ENCODE measurements at regions not wholly inside any gene's neighbourhood (a gene's known extent, or its start where the extent isn't known, plus 50 kb on each side); places are given as distances from the start of the nearest gene placed in this dataset.

DNA sequence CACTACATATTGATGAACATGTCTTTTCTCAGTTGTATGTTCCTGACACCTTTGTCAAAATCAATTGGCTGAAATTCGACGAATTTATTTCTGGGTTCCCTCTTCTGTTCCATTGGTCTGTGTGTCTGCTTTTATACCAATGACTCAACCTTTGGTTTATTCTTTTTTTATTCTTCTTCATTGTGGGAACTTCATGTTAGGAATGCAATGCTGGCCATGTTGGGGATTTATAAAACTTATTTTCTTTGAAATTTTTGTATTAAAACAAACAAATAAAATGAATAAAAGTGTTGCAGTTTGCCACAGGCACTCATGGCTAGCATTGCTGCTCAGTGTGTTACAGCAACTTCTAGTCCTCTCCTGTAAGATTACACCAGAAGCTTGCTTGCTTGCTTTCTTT is 287.8 kb downstream of the DUSP10 start:
- TF ChIP-seq, protein P1, sequence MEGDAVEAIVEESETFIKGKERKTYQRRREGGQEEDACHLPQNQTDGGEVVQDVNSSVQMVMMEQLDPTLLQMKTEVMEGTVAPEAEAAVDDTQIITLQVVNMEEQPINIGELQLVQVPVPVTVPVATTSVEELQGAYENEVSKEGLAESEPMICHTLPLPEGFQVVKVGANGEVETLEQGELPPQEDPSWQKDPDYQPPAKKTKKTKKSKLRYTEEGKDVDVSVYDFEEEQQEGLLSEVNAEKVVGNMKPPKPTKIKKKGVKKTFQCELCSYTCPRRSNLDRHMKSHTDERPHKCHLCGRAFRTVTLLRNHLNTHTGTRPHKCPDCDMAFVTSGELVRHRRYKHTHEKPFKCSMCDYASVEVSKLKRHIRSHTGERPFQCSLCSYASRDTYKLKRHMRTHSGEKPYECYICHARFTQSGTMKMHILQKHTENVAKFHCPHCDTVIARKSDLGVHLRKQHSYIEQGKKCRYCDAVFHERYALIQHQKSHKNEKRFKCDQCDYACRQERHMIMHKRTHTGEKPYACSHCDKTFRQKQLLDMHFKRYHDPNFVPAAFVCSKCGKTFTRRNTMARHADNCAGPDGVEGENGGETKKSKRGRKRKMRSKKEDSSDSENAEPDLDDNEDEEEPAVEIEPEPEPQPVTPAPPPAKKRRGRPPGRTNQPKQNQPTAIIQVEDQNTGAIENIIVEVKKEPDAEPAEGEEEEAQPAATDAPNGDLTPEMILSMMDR (IDR thresholded peaks at IDR 0.05; ENCODE audit: extremely low read depth, insufficient read depth, missing control alignments), result no peak
- no peak for DNase-seq (ENCODE audit: low spot score)
- in situ Hi-C loops (cut with MboI; ENCODE audit: low pct_unique_long_range_greater_than_20kb, low sequenced_read_pairs, unreplicated experiment), result no loop called here

DNA sequence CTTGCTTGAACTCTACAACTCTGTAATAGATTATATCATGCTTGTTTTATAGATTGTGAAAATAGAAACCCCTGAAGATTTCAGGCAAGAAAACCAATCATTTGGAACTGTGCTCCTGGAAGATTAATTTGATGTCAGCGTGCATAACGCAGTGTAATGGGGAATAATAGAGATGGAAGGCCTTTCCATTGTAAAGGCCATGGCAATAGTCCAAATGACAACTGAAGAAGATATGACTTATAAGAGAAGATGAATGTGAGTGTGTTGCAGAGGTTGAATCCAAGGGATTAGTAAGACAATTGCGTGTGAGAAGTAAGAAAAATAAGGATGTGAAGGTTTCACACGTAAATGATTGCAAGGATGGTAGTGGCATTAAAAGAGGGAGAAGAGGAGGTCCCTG is 285.0 kb downstream of the DUSP10 start:
- DNase-seq (ENCODE audit: low spot score), result no peak
- TF ChIP-seq, protein P1 (IDR thresholded peaks at IDR 0.05; ENCODE audit: extremely low read depth, insufficient read depth, missing control alignments), result no peak
- in situ Hi-C loops (cut with MboI; ENCODE audit: low pct_unique_long_range_greater_than_20kb, low sequenced_read_pairs, unreplicated experiment), result no loop called here

DNA sequence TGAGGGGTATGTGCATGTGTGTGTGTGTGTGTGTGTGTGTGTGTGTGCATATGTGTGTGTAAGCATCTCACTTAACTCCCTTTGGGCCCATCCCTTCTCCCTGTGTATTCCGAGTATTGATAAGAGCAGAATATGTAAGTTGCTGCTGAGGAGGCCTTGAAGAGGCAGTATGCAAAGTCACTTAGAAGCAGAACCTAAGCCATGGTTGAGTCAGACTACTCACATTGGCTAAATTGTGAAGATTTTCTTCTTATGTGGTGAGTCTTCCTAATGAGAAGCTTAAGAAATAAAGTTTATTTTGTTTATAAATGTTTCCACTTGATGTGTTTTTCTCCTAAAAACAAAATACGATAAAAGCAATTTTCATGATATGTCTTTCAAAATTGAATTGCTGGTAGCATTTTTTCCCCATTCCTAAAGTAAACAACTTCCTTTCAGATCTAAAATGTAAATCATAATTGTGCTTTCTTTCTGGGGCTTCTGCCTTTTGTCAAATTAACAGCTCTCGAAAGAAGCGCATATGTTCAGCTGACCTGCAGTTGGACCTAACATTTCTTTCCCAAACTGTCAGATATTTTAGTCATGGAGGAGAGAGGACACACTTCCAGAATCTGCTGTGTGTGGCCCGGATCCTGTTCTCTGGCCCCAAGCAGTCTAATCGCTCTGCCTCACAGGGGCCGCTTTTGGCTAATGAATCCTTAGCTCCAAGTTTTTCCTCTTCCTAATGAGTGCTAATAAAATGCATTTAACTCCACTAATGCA is 284.0 kb downstream of the DUSP10 start:
- TF ChIP-seq, protein P1 (IDR thresholded peaks at IDR 0.05; ENCODE audit: extremely low read depth, insufficient read depth, missing control alignments), result no peak
- DNase-seq (ENCODE audit: low spot score), result no peak
- in situ Hi-C loops (cut with MboI; ENCODE audit: low pct_unique_long_range_greater_than_20kb, low sequenced_read_pairs, unreplicated experiment), result no loop called here

DNA sequence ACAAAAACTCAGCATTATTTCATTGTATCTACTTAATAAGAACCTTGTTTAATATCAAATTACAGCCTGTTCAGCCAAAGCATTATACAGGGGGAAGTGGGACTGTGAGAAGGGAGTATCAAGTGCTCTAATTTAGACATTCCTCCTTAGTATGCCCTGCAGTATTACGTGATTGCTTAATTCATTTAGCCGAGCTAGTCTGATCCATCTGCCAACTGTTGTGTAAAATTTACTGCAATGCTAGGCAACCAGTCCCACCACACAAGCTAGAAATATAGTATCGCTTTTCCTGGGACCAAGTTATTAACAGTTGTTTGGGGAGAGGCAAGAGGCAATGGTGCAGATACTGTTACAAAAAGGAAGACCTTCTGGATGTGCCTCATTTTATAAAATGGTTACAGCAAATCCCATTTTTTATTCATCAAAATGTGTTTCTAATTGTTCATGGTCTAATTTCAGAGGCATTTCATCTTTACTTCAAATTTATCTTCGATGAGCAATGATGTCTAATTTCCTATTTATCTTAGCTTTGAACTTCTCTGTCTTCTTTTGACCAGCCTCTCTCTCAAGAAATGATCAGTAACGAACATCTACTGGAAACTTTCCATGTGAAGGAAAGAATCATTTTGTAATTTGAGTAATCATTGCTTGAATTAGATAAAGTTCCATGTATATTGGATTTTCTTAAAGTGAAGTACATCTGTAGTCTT is 283.3 kb downstream of the DUSP10 start:
- in situ Hi-C loops (cut with MboI; ENCODE audit: low pct_unique_long_range_greater_than_20kb, low sequenced_read_pairs, unreplicated experiment), result no loop called here
- TF ChIP-seq, protein P1 (IDR thresholded peaks at IDR 0.05; ENCODE audit: extremely low read depth, insufficient read depth, missing control alignments), result no peak
- no peak for DNase-seq (ENCODE audit: low spot score)

DNA sequence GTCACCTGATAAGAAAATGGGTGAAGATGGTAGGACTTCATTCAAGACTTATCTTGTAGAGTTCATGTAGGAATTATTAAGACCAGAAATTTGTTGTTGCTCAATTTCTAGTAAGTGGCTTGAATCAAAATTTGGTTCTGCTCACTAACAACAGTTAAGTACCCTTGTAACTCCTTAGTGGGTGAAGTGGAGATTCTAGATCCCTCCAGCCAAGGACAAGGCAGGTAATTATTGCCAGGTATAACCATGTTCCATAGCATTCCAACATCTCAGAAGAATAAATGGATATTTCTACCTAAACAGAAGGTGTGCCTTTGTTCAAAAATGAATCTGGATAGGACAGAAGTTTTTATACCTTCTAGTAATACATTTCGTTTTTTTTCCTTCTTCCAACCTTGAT is 282.3 kb downstream of the DUSP10 start:
- DNase-seq (ENCODE audit: low spot score), result no peak
- in situ Hi-C loops (cut with MboI; ENCODE audit: low pct_unique_long_range_greater_than_20kb, low sequenced_read_pairs, unreplicated experiment), result no loop called here
- TF ChIP-seq, protein P1 (IDR thresholded peaks at IDR 0.05; ENCODE audit: extremely low read depth, insufficient read depth, missing control alignments), result no peak

DNA sequence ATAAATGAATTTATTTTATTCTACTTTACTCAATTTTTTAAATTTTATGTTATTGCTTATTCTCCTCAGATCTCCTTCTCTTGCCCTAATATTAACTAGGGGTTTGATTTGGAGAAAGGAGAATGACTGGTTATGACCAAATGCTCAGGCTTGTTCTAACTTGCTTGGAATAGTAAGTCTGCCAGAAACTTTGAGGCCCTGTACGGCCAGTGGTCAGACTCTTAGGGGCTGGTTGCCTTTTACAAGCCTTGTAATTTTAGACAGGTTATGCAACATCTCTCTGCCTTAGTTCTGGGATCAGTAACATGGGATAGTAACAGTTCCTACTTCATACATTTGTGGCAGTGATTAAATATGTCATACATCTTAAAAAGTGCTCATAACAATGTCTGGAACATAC is 279.5 kb downstream of the DUSP10 start:
- TF ChIP-seq, protein P1 (IDR thresholded peaks at IDR 0.05; ENCODE audit: extremely low read depth, insufficient read depth, missing control alignments), result no peak
- no peak for DNase-seq (ENCODE audit: low spot score)
- in situ Hi-C loops (cut with MboI; ENCODE audit: low pct_unique_long_range_greater_than_20kb, low sequenced_read_pairs, unreplicated experiment), result no loop called here
